AG04450 (cell line): ENCODE measurements at regions not wholly inside any gene's neighbourhood (a gene's known extent, or its start where the extent isn't known, plus 50 kb on each side); places are given as distances from the start of the nearest gene placed in this dataset.

ENCODE experiments used
- CTCF ChIA-PET: fragments of 300-600, 350-600 bp; formaldehyde crosslinking; extraction: SDS; loops from one replicate; lab custom pipeline; 2022; ENCODE audit warnings: antibody characterized with exemption, inconsistent platforms; lab: Charles Lee
- POLR2A ChIA-PET: fragments of 350-600 bp; formaldehyde crosslinking; extraction: SDS; loops from one replicate; lab custom pipeline; 2021; ENCODE audit warnings: antibody characterized with exemption, inconsistent platforms; lab: Yijun Ruan, JAX
- DNase-seq: peaks from one replicate; pipeline ENCODE4 v3.0.0-alpha.2; 2011; ENCODE audit warnings: low read depth, low spot score
- H3K27ac ChIP-seq: one replicate; pipeline ENCODE4 v1.5.1; 2012; ENCODE audit warnings: low read depth, low read length, control low read depth
- H3K27me3 ChIP-seq: one replicate; pipeline ENCODE4 v1.6.0; 2012; ENCODE audit warnings: low read length; ENCODE audit not compliant: control insufficient read depth, insufficient read depth
- H3K4me3 ChIP-seq: 2 replicates; pipeline ENCODE4 v1.5.1; 2011; ENCODE audit warnings: mild to moderate bottlenecking, low read depth, low read length, control low read depth
- H3K9me3 ChIP-seq: 2 replicates; pipeline ENCODE4 v1.5.1; 2012; ENCODE audit warnings: low read length; ENCODE audit not compliant: control insufficient read depth, insufficient read depth
- TF ChIP-seq, protein P1 (sequence below): IDR thresholded peaks from 2 replicates; pipeline ENCODE4 v1.5.1; 2011; ENCODE audit warnings: low read depth, low read length, control low read depth, inconsistent platforms

GRCh38 chr2:59383473-59383872, 1142.3 kb upstream of the FANCL start:
- H3K27ac ChIP-seq: no peak overlapping the region
- no peak overlapping the region for H3K4me3 ChIP-seq
- no peaks in the 10 kb centered on the region for H3K27me3 ChIP-seq
- no peak for DNase-seq
- ChIA-PET CTCF (no interaction called here), POLR2A (no interaction called here)
- TF ChIP-seq, protein P1, sequence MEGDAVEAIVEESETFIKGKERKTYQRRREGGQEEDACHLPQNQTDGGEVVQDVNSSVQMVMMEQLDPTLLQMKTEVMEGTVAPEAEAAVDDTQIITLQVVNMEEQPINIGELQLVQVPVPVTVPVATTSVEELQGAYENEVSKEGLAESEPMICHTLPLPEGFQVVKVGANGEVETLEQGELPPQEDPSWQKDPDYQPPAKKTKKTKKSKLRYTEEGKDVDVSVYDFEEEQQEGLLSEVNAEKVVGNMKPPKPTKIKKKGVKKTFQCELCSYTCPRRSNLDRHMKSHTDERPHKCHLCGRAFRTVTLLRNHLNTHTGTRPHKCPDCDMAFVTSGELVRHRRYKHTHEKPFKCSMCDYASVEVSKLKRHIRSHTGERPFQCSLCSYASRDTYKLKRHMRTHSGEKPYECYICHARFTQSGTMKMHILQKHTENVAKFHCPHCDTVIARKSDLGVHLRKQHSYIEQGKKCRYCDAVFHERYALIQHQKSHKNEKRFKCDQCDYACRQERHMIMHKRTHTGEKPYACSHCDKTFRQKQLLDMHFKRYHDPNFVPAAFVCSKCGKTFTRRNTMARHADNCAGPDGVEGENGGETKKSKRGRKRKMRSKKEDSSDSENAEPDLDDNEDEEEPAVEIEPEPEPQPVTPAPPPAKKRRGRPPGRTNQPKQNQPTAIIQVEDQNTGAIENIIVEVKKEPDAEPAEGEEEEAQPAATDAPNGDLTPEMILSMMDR: no peak
- H3K9me3 ChIP-seq: peaks cover under 1% of the 10 kb centered on the region

GRCh38 chr2:59378127-59378526, 1137.0 kb upstream of the FANCL start:
- TF ChIP-seq, protein P1: no peak
- peaks cover 12% of the 10 kb centered on the region; the same call in 1 of the 2 replicates for H3K9me3 ChIP-seq
- no peaks in the 10 kb centered on the region for H3K27me3 ChIP-seq
- ChIA-PET POLR2A (no interaction called here), CTCF (no interaction called here)
- H3K4me3 ChIP-seq: no peak overlapping the region
- no peak for DNase-seq
- no peak overlapping the region for H3K27ac ChIP-seq

- Histone ChIP-seq H3K9me3 (no peaks in the 10 kb centered on the region), H3K27me3 (no peaks in the 10 kb centered on the region), H3K27ac (no peak overlapping the region), H3K4me3 (no peak overlapping the region)
- DNase-seq: no peak
- TF ChIP-seq, protein P1: no peak
- POLR2A ChIA-PET: no interaction called here
- CTCF ChIA-PET: no interaction called here
These were observed 1125.2 kb upstream of the FANCL start for GRCh38 chr2:59366288-59366687.

DNA sequence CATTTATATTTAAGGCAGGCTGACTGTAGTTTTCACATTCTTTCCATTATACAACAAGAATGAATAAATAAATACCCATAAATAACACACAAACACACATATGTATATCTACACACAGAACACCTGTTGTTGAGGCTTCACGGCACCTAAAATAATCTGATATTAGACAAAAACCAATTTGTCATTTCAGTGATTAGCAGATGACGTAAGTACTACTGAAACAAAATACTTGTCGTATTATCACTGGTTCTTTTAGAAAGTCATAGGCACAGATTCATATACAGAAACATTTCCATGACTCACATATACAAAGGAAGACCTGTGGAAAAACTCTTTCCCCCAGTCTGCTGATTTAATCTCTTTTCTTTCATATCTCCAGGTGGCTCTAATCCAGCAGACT, 1113.4 kb upstream of the FANCL start:
- ChIA-PET CTCF (interaction anchor here (0.6 kb wide), 1 partner anchor 500 kb away, joined by 3 read pairs; no protein-coding TSS in a partner anchor), POLR2A (no interaction called here)
- TF ChIP-seq, protein P1: no peak
- Histone ChIP-seq H3K27me3 (no peaks in the 10 kb centered on the region), H3K27ac (no peak overlapping the region), H3K9me3 (no peaks in the 10 kb centered on the region), H3K4me3 (no peak overlapping the region)
- no peak for DNase-seq

- no peak for DNase-seq
- TF ChIP-seq, protein P1: no peak
- Histone ChIP-seq H3K9me3 (no peaks in the 10 kb centered on the region), H3K4me3 (no peak overlapping the region), H3K27ac (no peak overlapping the region), H3K27me3 (no peaks in the 10 kb centered on the region)
- POLR2A ChIA-PET: no interaction called here
- CTCF ChIA-PET: interaction anchor here (0.6 kb wide), 1 partner anchor 1197 kb away, joined by 3 read pairs; no protein-coding TSS in a partner anchor
These were observed 1112.3 kb upstream of the FANCL start for GRCh38 chr2:59353306-59353921.
